DND-41 (cell line): ENCODE measurements at regions not wholly inside any gene's neighbourhood (a gene's known extent, or its start where the extent isn't known, plus 50 kb on each side); places are given as distances from the start of the nearest gene placed in this dataset.
A peak's percentile ranks its signal among the peaks of the same experiment; 100 is the strongest.

ENCODE experiments used
- ATAC-seq: fragments of 200-7000 bp; cut with Tn5 transposase; 3 replicates; pipeline ENCODE4 v1.9.1; 2021; ENCODE audit warnings: low read depth; ENCODE audit not compliant: insufficient read depth
- DNase-seq: peaks from one replicate; pipeline ENCODE4 v3.0.0-alpha.2; 2020
- H2AFZ ChIP-seq: 2 replicates; pipeline ENCODE4 v1.6.0; 2012; ENCODE audit warnings: low read depth, low read length
- H3K27ac ChIP-seq: 2 replicates; pipeline ENCODE4 v1.5.1; 2012; ENCODE audit warnings: low read length, inconsistent platforms
- H3K27me3 ChIP-seq: fragments of 200-600 bp; sonication (generic); 2 replicates; pipeline ENCODE4 v1.6.0; 2012; ENCODE audit warnings: low read length, mild to moderate bottlenecking, inconsistent platforms; ENCODE audit not compliant: insufficient read depth, poor library complexity
- H3K36me3 ChIP-seq: 2 replicates; pipeline ENCODE4 v1.5.1; 2012; ENCODE audit warnings: low read length, inconsistent platforms; ENCODE audit not compliant: insufficient read depth
- H3K4me1 ChIP-seq: 2 replicates; pipeline ENCODE4 v1.5.1; 2012; ENCODE audit warnings: mild to moderate bottlenecking, low read length; ENCODE audit not compliant: insufficient read depth
- H3K4me2 ChIP-seq: 2 replicates; pipeline ENCODE4 v1.6.0; 2012; ENCODE audit warnings: mild to moderate bottlenecking, moderate library complexity, low read length, inconsistent platforms; ENCODE audit not compliant: insufficient read depth
- H3K4me3 ChIP-seq, 2 experiments: fragments of 200-600 bp in 1 of 2; shearing (Covaris generic) in 1 of 2; 2 replicates each; pipeline ENCODE4 v1.5.1; 2012 to 2016; ENCODE audit warnings: inconsistent platforms in 2 of 2, low read length in 2 of 2, mild to moderate bottlenecking in 2 of 2, low read depth in 1 of 2, moderate library complexity in 1 of 2
- H3K79me2 ChIP-seq: 2 replicates; pipeline ENCODE4 v1.6.0; 2012; ENCODE audit warnings: low read length, inconsistent platforms; ENCODE audit not compliant: insufficient read depth
- H3K9ac ChIP-seq: 2 replicates; pipeline ENCODE4 v1.6.0; 2012; ENCODE audit warnings: low read depth, mild to moderate bottlenecking, inconsistent platforms, low read length, moderate library complexity
- H3K9me3 ChIP-seq: 2 replicates; pipeline ENCODE4 v1.5.1; 2012; ENCODE audit warnings: low read length, moderate library complexity, mild to moderate bottlenecking, inconsistent platforms; ENCODE audit not compliant: insufficient read depth, severe bottlenecking
- H4K20me1 ChIP-seq: 2 replicates; pipeline ENCODE4 v1.6.0; 2012; ENCODE audit warnings: low read length; ENCODE audit not compliant: insufficient read depth
- CTCF ChIP-seq: IDR thresholded peaks from 2 replicates; pipeline ENCODE4 v1.5.1; 2012; ENCODE audit warnings: borderline replicate concordance, low read length, moderate library complexity, mild to moderate bottlenecking; ENCODE audit not compliant: poor library complexity, severe bottlenecking; ENCODE audit errors: extremely low read depth
- EZH2 ChIP-seq: IDR thresholded peaks from 3 replicates; pipeline ENCODE4 v1.6.1; 2012; ENCODE audit warnings: borderline replicate concordance, low read depth, mild to moderate bottlenecking, moderate library complexity, low read length, inconsistent platforms; ENCODE audit not compliant: severe bottlenecking

GRCh38 chr6:137657351-137657911 is 163.2 kb upstream of the OLIG3 start:
- H3K4me1 ChIP-seq, result peaks cover 81% of the 10 kb centered on the region
- TF ChIP-seq EZH2 (no peak), CTCF (no peak)
- no peaks in the 10 kb centered on the region for H3K36me3 ChIP-seq
- peak overlapping the region; percentile 64 for H3K9ac ChIP-seq
- no peaks in the 10 kb centered on the region for H3K27me3 ChIP-seq
- peak overlapping the region; percentile 94 for H3K27ac ChIP-seq
- no peaks in the 10 kb centered on the region for H3K9me3 ChIP-seq
- DNase-seq, result peak; percentile 86
- H2AFZ ChIP-seq, result no peak overlapping the region
- peak overlapping the region; percentile 33 for H3K4me2 ChIP-seq
- H3K4me3 ChIP-seq, result no peak overlapping the region
- ATAC-seq, result peak; percentile 90
- H3K79me2 ChIP-seq, result no peaks in the 10 kb centered on the region
- H4K20me1 ChIP-seq, result no peaks in the 10 kb centered on the region

- TF ChIP-seq EZH2, result no peak
- H4K20me1 ChIP-seq, result no peaks in the 10 kb centered on the region
- ATAC-seq, result no peak
- H3K4me1 ChIP-seq, result peaks cover 73% of the 10 kb centered on the region
- DNase-seq, result no peak
- H3K4me2 ChIP-seq, result peak overlapping the region; percentile 33
- H3K79me2 ChIP-seq, result no peaks in the 10 kb centered on the region
- 0 out of 2 replicates have a peak overlapping the region, but pooled peaks have one; percentile 1 for H2AFZ ChIP-seq
- peak overlapping the region; percentile 64 for H3K9ac ChIP-seq
- H3K27ac ChIP-seq, result peak overlapping the region; percentile 94
- H3K4me3 ChIP-seq, result peak overlapping the region in 1 of 2 experiments; percentile 8; a peak in 1 of 4 replicates
- no peaks in the 10 kb centered on the region for H3K27me3 ChIP-seq
- no peaks in the 10 kb centered on the region for H3K9me3 ChIP-seq
- no peaks in the 10 kb centered on the region for H3K36me3 ChIP-seq
These were observed 164.1 kb upstream of the OLIG3 start for GRCh38 chr6:137658287-137658686.

GRCh38 chr6:137659871-137660270 is 165.7 kb upstream of the OLIG3 start:
- no peak overlapping the region for H3K9ac ChIP-seq
- no peak for ATAC-seq
- H3K4me2 ChIP-seq, result no peak overlapping the region
- TF ChIP-seq EZH2, result no peak
- no peak for TF ChIP-seq CTCF
- DNase-seq, result no peak
- H3K27me3 ChIP-seq, result no peaks in the 10 kb centered on the region
- H3K79me2 ChIP-seq, result no peaks in the 10 kb centered on the region
- peak overlapping the region; percentile 60; the same call in 1 of the 2 replicates for H3K27ac ChIP-seq
- peaks cover 63% of the 10 kb centered on the region for H3K4me1 ChIP-seq
- no peaks in the 10 kb centered on the region for H4K20me1 ChIP-seq
- H3K4me3 ChIP-seq, result no peak overlapping the region
- H2AFZ ChIP-seq, result no peak overlapping the region
- no peaks in the 10 kb centered on the region for H3K9me3 ChIP-seq
- H3K36me3 ChIP-seq, result no peaks in the 10 kb centered on the region

GRCh38 chr6:137660296-137660731 is 166.1 kb upstream of the OLIG3 start:
- Histone ChIP-seq H4K20me1 (no peaks in the 10 kb centered on the region), H3K79me2 (no peaks in the 10 kb centered on the region), H3K9me3 (no peaks in the 10 kb centered on the region), H3K27ac (peak overlapping the region; percentile 60; the same call in 1 of the 2 replicates), H3K9ac (no peak overlapping the region), H3K4me2 (no peak overlapping the region), H2AFZ (no peak overlapping the region), H3K4me3 (no peak overlapping the region), H3K27me3 (no peaks in the 10 kb centered on the region), H3K4me1 (peaks cover 60% of the 10 kb centered on the region), H3K36me3 (no peaks in the 10 kb centered on the region)
- DNase-seq (no peak), ATAC-seq (no peak)
- TF ChIP-seq CTCF (no peak), EZH2 (no peak)
